Medulla oblongata (tissue), 1 donor: ENCODE measurements at regions not wholly inside any gene's neighbourhood (a gene's known extent, or its start where the extent isn't known, plus 50 kb on each side); places are given as distances from the start of the nearest gene placed in this dataset.

ENCODE experiments used
- DNase-seq: peaks from one replicate; pipeline ENCODE4 v3.0.0-alpha.2; 2015; ENCODE audit errors: extremely low spot score

DNA sequence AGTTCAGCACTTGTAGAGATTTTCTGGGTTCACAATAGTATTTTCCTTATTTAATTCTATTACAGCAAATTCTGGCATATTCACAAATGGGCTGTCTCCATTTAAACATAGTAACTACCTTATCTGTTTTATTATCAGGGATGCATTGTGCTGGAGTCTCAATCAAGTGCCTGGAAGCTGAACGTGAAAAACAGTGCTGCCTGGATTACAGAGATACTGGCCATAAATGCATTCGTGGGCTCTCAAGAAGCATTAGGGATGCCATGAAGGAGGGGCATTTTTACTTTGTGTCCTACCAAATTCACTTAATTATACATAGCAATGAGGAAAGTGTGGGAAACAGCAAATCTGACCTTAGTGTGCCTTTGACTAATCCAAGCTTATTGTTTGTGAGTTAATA, 184.6 kb downstream of the ABCC12 start:
- DNase-seq: no peak

DNA sequence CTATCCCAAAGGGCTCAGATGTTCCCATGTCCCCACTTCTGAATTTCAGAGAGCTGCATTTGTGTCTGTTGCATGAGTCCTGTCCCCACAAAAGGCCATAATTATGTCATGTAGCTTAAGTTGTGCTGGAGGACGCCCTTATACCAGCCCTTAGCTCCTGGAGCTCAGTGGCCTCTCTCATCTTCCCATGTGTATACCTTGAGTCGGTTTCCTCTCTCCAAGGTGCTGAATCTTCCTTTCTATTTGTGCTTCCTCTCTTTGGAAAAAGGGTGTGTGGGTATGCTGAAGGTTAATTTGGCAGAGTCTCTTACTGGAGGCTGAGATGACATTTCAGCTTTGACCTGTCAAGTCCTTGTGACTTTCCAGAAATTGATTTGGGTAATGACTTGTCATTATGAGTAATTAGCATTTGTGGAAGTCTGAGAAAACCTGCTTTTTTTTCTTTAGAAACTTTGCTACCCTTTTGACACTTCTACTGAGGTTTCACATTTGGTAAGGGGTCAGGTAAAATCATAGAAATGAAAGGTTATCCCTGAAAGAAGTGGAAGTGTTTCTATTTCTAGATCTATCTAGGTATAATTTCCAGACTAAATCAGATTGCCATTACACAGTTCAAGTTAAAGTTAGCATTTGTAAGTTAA, 185.4 kb downstream of the ABCC12 start:
- DNase-seq: no peak

DNA sequence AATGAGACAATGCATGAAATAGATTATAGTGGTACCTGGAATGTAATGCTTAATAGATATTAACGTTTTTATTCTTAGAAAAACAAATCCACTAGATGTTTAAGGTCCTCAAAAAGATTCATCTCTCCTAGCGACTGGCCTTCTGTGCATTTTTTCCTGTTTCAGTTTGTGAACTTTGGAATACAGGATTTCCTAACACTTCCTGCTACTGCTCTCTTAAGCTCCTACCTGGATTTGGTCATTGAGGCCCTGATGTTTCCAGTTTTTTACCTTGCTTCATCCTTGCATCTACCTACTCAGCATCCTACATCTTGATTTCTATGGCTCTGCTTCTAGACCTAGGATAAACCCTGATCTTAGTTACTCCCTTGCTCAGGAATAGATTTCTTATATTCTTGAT, 188.4 kb downstream of the ABCC12 start:
- DNase-seq: no peak

DNA sequence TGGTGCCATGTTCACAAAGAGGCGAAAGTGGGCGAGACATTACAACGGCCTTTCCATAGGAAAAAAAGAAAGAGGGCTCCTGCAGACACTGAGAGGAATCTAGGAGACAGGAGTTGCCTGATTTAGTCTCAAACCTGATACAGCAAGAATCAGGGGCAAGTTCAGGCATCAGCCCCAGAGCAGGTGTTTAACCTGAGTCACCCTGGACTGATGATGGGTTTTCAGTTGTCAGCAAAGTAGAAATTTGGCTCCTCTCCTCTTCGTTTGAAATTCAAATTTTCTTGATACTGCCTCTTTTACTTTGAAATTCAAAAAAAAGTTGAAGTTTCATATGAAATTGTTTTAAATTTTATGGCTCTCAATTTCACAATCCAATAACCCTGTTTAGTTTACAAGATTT, 189.5 kb downstream of the ABCC12 start:
- no peak for DNase-seq

DNA sequence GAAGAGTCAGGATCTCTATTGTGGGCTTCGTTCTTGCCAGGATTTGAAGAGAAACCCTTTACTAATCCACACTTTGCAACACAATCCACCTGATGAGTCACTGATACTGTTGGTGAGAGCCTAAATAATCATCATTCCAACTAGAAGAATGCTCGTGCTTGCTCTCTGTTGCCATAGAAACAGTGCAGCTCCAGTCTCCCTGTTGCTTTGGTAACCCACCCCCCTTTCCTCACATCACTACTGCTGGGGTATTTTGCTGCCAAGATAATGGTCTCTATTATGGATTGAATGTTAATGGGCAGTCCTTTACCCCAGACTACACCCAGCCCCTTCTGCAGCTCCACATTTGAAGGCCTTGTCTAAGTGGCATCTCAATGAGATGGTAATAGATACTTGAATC, 190.4 kb downstream of the ABCC12 start:
- DNase-seq: no peak

DNA sequence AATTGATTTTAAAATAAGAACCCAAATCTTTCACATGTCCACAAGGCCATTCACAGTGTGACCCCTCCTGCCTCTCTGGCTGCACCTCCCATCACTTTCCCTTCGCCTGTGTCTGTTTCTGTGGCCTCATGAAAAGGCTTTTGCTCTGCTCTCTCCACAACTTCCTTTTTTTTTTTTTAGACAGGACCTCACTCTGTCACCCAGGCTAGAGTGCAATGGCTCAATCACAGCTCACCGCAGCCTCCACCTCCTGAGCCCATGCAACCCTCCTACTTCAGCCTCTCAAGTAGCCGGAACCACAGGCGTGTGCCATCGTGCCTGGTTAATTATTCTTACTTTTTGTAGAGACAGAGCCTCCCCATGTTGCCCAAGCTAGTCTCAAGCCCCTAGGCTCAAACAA, 197.1 kb downstream of the ABCC12 start:
- DNase-seq: no peak

DNA sequence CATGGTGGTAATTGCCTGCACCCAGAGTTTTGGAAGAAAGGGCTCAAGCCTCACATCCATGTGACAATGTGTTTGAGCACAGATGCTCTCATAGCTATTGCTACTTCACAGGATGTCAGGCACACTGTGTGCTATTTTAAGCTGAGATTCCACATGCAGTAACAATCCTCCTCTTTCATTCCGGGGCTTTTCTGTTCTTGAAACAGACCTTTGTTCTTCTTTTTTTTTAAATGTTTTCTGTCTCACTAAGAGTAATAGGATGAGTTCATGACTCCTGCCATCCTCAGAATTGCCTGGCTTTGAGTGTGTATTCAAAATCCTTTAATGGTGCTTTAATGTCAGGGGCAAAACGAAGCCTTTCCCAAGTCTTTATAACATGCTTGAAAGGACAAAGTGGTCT, 198.9 kb downstream of the ABCC12 start:
- no peak for DNase-seq

DNA sequence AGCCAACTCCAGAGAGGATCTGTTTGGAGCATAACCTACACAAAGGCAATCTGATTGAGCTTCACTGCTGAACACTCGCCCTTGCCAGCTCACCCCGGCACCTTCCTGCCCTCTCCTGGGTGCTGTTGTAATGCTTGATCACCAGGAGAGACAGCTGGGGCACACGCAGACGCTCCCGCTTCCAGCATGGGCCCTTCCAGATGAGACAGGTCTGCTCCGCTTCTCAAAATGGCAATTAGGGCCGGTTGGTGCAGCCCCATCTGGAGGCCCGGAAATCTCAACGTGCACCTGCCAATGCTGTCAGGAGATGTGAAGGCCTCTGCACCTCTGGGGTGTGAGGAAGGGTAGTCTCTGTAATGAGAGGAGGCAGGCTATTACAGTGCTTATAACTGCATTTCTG, 206.1 kb downstream of the ABCC12 start:
- DNase-seq: no peak

DNA sequence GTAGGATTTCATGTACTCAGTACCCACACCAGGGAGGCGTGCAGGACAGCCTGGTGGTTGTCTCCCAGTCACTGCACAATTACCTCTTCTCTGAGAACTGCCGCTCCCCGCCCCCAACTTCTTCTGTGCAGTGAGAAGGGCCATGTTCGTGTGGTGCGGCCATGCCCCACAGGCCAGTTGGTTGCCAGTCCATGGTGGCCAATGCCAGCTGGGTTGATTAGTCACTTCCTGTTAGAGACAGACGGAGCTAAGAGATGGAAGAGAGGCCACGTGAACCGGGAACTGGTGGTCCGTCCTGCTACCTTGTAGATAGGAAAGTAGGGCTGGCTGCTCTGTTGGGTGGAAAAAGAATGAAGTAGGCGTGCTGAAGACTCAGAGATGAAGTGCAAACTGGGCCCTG, 206.5 kb downstream of the ABCC12 start:
- DNase-seq: no peak

DNA sequence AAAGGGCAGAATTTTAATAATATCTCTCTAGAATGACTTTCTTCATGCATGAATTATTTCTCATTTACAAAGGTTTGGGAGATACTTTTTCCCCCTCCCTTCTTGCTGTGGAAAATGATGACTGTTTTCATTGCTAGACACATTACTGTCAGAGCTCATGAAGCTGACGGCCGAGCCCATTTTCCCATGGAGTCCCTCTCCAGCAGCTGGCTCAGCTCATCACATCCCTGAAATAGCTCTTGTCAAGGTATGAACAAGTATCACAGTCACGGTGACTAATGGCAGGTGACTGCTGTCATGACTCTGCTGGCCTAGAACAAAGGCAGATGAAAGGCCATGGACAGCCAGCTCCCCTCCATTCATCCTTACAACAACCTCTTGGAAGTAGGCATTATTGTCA, 208.1 kb downstream of the ABCC12 start:
- DNase-seq: no peak

DNA sequence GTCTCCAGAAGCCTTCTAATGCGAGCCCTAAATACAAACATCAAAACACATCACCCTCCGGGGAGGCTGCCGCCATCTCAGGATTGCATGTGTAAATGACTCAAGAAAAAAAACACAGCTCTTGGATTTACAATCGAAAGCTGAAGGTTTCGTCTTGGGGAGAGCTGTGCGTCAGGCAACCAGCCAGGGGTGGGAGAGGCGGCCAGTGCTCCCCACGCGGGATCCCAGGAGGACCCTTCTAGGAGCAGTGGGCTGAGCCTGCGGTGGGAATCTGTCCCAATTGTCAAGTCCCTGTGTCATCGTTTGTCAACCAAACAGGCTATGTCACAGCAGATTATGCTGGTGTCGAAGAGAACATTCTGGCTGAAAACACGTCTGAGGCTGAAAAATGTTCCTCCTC, 209.7 kb downstream of the ABCC12 start:
- no peak for DNase-seq

DNA sequence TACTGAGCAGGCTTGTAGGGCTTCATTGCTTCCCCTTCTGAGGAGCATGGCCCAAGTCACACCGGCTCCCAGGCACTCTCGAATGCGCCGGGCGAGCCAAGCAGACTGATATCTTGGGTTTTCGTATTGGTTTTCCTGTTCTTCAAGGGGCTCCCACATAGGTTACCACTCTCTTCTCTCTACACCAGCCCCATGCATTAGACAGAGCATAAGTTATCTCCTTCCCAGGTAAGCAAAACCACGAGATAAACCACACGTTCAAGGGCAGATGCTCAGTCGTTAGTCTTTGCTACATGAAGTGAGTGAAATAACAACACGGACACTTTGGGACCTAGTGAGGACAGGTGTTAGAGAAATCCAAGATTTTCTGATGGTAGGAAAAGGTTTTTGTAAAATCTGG, 211.2 kb downstream of the ABCC12 start:
- DNase-seq: no peak

DNA sequence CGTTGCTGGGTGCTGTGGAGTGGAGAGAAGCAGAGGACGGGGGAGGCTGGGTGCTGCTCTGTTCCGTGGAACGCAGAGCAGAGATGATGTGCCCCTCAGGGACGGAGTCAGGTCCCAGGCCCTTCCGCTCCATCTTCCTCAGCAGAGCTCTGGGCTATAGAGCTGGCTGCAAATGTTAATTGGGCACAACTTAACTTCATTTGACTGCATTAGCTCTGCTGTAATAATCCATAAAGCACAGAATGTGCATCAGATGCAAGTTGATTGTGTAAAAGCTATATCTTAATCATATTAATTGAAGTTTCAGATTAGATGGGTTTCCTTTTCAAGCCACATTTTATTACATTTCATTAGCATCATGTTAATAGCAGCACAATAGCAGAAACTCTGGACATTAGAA, 212.6 kb downstream of the ABCC12 start:
- DNase-seq: no peak

DNA sequence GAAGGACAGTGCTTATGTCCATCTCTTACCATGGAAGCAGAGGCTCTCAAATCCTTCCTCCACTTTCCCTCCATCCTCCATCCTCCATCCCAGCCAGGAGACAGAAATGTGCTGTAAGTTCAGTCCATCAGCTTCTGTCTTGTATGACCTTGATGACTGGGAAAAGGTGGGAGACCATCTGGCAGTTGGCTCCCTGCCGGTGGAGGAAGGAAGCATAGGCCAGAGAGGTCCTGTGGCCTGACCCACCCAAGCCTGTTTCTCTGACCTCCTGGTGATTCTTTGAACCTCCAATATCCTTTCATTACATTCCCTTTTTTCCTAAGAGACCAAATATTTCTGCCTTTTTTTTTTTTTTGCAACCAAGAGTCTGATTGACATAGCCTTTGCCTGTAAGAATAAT, 215.3 kb downstream of the ABCC12 start:
- no peak for DNase-seq

DNA sequence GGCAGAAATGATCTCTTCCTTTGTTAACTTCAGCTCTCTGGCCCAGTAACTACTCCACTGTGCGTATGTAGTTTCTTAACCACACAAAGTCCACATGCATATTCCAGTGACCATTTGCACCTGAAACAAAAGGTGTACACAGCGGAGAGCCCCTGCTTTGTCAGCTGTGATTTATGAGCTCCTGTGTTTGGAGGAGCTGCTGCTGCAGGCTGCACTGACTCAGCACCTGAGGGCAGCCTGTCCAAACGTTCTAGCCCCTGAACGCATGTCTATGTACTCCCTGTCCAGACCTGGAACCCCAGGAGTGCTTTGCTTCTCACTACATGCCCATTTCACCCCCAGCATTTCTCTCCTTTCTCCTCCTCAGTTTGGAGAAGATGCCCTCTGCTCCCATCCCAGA, 216.1 kb downstream of the ABCC12 start:
- no peak for DNase-seq

DNA sequence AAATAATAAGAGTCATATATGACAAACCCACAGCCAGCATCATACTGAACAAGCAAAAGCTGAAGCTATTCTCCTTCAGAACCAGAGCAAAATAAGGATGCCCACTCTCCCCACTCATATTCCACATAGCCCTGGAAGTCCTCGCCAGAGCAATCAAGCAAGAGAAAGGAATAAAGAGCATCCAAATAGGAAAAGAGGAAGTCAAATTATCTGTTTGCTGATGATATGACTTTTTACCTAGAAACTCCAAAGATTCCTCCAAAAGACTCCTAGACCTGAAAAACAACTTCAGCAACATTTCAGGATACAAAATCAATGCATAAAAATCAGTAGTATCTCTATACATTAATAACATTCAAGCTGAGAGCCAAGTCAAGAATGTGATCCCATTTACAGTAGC, 217.5 kb downstream of the ABCC12 start:
- no peak for DNase-seq

DNA sequence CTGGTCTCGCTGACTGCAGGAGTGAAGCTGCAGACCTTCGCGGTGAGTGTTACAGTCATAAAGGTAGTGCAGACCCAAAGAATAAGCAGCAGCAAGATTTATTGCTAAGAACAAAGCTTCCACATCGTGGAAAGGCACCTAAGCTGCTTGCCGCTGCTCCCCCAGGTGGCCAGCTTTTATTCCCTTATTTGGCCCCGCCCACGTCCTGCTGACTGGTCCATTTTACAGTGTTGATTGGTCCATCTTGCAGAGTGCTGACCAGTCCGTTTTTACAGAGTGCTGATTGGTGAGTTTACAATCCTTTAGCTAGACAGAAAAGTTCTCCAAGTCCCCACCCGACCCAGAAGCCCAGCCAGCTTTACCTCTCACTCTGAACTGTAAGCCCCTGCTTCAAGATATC, 227.8 kb downstream of the ABCC12 start:
- DNase-seq: no peak

DNA sequence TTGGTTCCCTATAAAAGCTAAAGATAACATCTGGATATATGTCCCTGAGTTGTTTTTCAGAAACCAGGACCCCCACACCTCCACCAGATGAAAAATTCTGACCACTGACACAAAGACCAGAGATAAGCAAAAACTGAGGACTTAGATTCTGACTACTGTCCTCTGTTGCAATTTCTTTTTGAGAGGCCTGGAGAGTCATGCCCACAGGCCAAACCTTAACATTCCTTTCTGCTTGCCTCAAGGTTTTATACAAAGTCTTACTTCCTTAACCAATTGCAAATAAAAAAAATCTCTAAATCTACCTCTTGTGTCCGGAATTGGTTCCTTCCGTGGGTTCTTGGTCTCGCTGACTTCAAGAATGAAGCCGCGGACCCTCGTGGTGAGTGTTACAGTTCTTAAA, 228.5 kb downstream of the ABCC12 start:
- DNase-seq: no peak

DNA sequence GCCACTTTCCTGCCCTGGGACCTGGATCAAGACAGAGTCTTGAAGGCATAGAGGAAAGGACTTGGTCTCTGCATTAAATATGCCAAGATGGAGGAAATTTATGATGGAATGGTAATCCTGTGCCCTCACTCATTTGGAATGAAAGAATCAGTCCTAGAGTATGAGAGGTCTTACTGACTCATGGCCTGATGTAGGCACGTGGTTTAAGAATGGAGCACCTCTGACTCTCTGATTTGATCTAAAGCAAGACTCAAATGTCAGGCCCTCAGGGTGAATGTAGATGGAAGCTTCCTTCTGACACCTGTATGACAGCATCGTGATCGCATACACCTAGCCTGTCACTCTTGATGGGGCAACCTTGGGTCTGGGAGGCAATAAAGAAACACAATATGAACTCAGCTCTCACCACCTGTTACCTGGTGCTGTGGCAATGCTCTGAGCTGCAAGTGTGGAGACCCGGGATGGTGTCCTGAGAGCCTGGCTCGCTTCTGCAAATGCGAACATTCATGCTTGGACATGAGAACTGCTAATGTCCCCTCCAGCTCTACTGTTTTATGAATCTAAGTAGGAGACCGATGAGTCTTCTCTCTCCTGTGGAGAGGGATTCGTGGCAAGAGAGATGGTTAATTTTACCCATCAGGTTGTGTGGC, 229.9 kb downstream of the ABCC12 start:
- no peak for DNase-seq

DNA sequence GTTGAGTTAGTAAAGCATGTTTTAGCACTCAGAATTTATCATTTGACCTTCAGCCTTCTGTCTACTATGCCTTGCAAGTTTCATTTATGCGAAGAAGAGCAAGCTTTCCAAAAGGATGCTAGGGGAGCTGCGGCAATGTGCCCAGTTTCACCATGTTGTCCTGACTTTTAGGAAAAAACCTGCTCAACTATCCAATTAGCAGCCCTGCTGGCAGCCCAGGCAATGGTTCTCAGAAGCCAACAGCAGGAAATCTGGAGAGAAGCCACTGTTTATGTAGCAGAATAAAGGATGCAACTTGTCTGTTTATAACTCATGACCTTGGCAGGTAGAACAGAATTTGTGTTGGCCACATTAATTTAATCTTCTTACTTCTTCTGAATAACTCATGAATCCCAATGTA, 230.8 kb downstream of the ABCC12 start:
- DNase-seq: no peak

DNA sequence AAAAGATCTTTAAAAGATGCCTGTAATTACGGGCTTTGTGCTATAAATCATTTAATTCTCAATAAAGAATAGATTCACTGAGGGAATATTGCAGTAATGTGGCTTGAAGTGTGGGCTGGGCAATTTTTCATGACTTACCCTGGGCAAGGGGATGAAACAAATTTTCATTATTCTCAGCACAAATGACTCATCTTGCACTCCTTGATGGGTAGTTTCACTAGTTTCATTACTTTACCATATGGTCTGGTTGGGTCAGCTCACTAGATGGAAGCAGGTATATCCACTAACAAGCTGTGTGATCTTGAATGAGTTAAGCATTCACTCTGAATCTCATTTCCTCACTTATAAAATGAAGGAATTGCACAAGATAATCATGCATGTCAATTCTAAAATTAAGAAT, 234.3 kb downstream of the ABCC12 start:
- DNase-seq: no peak

DNA sequence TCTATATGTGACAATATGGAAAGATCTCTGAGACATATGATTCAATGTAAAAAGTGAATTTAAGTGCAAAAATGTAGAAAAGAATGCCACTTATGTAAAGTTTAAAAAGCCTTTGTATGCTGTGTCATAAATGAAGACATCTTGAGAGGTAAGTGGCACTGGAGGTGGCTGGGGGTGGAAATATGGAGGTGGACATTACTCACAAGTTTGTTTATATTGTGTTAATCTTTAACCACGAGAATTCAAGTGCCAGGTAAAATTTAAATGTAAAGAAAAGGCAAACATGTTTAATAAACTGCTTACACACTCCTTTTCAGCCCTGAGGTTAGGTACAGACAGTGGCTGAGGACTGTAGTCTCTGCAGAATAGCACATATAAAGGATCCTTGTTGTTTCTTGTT, 235.1 kb downstream of the ABCC12 start:
- DNase-seq: no peak

DNA sequence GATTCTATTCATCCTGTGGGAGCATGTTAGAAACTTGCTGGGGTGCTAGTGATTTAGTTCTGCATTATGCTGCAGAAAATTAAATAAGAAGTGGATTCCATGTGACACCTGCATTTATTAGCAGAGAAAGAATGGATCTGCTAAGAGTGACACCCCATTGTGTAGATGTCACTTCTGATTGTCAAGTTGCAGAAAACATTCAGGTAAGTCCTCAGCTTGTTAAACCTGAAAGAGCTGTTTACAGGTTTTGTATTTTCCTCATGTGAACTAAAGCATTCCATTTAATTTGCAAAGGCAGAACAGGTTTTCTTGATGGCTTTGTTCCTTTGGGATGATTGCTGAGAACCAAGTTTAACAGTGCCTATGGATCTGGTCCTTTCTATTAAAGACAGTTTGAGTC, 238.7 kb downstream of the ABCC12 start:
- no peak for DNase-seq

DNA sequence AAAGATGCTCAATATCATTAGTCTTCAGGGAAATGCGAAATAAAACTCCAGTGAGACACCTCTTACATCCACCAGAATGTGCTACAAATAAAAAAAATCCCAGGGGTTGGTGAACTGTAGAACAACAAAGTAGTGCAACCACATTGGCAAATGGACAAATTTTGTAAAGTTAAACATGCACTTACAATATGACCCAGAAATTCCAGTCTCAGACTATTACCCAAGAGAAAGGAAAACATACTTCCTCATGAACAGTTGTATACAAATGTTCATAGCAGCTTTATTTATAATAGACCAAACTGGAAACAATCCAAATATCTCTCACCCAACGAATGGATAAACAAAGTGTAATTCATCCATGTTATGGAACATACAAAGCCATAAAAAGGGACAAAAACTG, 239.5 kb downstream of the ABCC12 start:
- DNase-seq: no peak
